Stimulated activated CD8-positive, alpha-beta memory T cell treated with anti-CD3 and anti-CD28 coated beads, Interleukin-7, amount 100 ng/mL, for 48 hours (primary cell): ENCODE measurements at regions not wholly inside any gene's neighbourhood (a gene's known extent, or its start where the extent isn't known, plus 50 kb on each side); places are given as distances from the start of the nearest gene placed in this dataset.

ENCODE experiments used
- DNase-seq, 2 donors: peaks; one replicate each; pipeline ENCODE4 v3.0.0-alpha.2; 2020; ENCODE audit warnings: low read depth in 1 of 2; ENCODE audit errors: extremely low read depth in 1 of 2

DNA sequence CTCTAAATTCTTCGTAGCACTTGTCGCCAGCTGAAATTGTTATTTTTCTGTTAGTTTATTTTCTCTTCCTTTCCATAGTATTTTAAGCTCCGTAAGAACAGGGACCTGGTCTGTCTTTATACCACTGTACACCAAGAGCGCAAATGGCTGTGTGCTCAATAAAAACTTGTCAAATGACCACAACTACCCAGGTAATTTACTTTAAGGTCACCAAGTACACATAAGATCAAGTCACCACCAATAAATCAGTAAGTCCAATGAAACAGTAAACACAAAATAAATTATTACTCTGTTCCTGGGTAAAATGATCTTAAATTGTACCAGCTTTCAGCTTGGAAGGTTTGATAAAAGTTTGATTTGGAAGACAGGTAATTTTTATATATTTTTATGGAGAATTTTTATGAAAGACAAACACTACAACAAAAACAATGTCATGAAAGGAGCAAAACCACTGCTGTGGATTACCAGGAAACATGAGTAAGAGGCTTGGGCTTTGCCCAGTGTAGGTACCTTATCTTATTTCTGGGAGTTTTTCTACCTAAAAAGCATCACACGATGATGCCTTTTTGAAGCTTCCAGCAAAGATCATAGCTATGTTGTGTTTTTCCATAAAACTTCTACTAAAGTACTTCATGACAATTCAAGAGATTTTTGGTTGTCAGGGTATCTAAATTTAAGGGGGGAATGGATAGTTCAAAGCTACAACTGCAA is 406.8 kb downstream of the SHQ1 start:
- DNase-seq: no peak

DNA sequence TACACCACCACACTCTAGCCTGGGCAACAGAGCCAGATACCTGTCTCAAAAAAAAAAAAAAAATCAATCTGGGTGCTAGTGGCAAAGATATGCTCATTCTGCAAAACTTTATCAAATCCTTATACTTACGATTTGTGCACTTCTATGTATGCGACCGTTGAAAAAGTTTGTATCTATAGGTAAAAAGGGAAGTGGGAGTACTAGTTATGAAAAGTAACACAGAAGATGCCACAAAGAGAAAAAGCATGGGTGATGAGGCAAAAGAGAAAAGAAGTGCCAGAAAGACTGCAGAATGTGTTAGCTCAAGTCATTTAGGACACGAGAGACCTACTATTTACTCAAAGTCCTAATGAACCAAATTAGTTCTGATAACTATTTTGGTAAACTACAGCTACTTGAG is 407.8 kb downstream of the SHQ1 start:
- no peak for DNase-seq

DNA sequence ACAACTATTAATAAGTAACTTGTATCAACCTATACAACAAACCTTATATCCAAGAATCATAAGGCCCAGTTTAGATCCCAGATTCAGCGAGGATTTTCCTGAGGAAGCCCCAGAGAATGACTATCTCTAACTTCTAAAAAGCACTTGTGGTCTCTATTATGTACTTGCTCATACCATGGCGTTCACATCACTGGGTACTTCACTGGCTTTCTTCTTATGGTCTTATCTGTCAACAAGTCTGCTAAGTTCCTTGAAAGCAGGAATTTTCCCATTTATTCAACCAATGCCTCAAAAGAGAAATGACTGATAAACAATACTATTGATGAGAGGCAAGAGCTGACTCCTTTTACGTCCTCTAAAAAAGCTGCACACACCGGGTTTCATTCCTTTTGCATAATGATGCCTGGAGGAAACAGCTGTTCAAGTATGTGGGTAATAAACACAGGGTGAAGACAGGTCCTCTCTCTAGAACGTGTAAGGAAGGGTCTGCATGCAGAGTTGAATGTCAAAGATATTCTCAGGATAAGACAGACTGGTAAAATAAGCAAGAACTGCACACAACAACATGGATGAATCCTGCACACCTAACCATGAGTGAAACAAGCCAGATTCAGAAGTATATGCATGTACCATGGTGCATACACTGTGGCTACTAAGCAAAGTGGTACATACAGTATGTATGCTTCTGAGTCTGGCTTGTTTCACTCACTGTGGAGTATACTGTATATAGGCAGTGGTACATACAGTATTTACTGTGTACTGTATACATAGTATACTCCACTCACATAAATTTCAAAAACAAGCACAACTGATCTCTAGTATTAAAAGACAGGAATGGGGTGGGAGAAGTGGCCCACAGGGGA is 408.7 kb downstream of the SHQ1 start:
- DNase-seq: no peak

DNA sequence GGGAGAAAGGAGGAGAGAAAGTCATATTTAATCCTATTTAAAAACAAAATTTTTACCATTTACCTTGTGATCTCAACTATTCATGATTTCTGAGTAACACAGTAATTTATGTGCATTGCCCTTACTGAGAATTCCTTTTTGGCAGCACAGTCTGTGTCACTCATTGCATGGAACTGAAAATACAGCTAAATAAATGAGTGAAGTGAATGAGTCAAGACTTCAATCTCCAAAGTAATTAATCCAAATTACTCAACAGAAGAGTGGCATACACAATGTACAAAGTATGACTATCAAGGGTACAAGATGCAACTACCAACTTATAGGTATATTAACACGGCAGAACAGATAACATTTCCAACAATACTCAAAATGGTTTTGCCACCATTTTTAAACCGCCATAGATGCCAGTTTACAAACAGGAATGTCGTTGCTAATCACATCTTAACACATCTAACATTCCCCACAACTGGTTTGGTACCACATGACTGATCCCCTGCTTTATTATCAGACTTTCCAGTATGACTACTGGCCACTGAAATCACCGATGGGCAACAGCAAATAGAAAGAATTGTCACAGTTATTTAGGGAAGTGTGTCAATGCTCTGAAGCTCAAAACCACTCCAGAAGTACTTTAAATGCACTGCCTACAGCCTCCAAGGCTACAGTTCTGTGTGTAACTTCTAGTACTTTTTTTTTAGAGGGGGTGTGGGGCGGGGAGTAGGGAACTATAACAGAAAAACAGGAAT is 410.4 kb downstream of the SHQ1 start:
- no peak for DNase-seq

DNA sequence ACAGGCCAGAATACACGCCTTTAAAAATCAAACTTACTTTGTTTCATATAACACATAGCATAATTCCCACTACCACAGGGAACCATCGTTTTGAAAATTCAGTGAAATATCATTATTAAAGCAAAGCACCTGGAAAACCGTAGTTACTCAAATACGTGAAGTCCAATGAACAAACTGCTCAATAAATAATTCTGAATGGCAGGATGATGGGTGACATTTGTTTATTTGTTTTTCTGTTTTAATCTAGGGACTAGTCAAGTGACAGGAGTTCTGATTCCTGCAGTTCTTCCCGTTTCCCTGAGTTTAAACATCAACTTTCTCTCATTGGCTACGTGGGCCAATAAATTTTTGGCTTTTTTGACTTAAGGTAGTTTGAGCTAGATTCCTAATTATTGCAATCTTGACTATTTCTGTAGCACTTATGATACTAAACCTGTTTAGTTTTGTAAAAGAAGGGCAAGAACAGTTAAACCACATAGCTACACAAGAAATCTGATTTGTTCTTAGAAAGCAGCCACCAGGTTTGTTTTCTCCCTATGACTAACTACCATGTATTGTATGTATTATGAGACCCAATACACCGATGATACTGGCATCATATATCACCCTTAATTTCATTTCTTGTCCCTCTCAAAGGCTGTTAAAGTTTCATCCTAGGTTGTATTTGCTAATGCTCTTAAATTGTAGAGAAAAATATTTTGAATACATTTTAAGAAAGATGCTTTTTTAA is 411.2 kb downstream of the SHQ1 start:
- DNase-seq: no peak

DNA sequence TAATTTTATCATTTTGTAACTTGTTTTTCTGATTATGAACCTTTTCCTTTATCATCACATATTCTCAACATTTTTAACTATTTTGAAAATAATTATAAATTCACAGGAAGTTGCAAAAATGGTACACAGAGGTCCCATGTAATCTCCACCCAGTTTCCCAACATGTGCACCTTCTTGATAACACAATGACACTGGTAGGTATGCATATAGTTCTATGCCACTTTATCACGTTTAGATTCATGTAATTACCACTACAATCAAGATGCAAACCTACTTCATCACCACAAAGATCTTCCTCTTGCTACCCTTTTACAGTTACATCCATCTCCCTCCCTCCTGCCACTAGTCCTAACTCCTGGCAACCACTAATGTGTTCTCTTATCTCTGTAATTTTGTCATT is 413.9 kb downstream of the SHQ1 start:
- DNase-seq: no peak

DNA sequence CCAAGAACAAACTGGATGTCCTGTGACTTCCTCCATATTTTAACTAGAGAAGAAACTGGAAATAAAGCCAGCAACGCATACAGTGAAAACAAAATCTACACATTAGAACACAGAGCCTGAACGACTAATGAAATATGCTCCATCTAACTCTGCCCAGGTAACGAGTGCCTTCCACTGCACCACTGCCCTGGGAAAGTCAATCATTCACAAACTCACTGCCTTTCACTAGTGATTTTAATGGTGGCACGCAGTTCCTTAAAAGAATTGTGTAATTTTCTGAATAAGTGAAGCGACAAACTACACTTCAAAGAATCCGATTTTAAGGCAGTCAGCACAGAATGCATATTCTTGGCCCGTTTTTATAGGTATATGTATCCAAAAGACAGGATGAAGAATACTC is 416.0 kb downstream of the SHQ1 start:
- DNase-seq: no peak

DNA sequence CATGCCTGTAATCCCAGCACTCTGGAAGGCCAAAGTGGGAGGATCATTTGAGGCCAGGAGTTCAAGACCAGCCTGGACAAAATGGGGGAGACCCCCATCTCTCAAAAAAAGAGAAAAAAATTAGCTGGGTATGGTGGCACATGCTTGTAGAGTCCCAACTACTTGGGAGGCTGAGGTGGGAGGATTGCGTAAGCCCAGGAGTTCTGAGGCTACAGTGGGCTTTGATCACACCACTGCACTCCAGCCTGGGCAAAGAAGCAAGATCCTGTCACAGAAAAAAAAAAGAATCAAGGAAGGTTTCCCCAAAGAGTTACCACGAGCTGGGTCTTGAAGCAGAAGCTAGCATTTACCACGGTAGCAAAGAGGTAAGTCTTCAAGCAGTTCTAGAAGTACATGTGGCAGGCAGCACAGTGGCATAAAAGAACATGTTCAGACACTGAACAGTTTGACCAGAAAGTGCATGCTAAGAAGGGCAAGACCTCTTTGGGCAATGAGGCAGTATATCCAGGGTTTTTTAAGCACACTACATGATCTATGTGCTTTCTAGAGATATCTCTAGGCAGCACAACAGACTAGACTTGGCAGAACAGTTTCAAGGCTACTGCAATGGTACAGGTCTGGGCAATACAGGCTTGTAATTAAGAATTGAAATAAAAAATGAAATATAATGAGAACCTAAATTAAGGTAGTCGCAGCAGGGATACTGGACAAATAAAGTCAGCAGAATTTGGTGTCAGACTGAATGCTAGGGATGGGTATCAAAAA is 418.5 kb downstream of the SHQ1 start:
- DNase-seq: no peak

DNA sequence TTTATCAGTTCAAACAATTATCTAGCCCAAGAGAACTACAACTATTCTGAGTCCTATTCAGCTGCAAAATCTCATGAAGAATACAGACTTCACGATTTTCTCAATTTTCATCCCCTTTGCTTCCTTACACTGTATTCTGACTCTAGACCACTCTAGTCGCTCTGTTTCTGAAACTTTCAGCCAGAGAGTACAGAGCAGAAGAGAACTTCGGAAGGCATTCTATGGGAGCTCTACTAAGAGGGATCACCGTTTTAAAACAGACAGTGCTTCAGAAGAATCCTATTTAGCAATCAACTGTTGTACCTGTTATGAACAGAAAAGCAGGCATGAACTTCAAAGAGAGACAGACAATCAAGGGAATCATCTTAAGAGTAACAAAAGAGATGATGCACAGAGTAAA is 419.4 kb downstream of the SHQ1 start:
- no peak for DNase-seq

DNA sequence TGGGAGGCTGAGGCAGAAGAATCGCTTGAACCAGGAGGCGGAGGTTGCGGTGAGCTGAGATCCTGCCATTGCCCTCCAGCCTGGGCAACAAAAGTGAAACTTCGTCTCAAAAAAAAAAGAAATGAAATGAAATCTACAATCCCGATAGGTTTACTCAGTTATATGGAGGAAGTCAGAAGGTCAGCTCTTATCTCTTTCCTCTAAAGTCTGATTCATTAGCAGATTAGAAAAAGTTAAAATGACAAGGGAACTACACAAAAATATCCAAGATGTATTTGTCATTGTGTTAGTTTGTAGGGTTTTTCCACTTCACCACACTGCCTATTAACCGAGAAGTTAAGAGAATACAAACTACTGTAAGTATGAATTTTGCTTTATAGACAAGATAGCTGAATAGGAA is 420.6 kb downstream of the SHQ1 start:
- no peak for DNase-seq

DNA sequence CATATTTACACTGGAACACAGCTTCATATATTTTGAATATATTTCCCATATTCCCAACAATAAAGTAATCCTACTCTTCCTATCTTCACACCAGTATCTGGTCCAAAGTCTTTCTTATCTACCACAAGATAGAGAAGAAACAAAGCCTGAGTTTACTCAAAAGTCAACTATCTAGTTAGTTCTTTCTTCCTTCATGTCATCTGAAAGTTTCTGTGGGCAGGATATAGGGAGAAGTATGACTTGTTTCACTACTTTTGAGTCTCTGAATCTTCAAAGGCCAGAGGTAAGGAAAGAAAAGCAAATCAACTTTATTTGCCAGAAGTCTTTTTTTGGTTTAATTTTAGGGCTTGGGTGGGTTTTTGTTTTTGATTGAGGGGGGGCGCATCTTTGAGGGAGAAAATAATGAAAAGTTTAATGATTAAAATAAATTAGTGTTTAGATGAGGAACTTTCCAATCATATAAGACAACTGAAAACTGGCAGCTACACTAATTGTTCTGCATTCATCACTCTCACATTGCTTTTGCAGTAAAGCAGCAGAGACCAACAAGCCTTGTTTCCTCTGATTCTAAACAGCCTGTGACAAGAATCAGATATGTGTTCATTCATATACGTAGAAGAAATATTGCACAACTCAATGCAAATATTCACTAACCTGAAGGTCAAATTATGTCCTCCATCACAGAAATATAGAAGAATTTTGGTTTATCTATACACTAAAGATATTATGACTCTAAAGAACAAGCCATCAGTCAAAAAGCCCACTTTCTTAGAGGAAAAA is 421.4 kb downstream of the SHQ1 start:
- DNase-seq: no peak

DNA sequence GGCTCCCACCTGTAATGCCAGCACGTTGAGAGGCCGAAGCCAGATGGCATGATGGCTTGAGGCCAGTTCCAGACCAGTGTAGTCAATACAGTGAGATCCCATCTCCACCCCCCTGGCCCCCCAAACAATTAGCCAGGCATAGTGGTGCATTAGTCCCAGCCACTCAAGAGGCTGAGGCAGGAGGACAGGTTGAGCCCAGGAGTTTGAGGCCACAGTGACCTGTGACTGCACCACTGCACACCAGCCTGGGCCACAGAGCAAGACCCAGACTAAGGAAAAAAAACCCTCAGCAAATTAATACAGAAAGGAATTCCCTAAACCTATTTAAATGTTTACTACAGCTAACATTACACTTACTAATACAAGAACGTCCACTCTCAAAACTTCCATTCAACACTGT is 424.6 kb downstream of the SHQ1 start:
- DNase-seq: no peak

DNA sequence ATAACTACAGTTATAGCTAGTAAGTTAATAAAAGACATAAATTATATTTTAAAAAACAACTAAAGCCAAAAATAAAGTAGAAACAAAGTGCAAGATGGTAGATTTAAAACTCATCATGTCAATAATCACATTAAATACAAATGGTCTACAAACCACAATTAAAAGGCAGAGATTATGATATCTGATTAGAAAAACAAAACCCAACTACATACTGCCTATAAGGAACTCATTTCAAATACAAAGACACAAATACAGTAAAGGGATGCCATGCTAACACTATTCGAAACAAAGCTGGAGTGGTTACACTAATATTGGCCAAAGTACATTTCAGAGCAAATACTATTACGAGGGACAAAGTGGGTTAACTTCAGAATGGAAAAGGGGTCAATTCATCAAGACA is 426.5 kb downstream of the SHQ1 start:
- DNase-seq: no peak

DNA sequence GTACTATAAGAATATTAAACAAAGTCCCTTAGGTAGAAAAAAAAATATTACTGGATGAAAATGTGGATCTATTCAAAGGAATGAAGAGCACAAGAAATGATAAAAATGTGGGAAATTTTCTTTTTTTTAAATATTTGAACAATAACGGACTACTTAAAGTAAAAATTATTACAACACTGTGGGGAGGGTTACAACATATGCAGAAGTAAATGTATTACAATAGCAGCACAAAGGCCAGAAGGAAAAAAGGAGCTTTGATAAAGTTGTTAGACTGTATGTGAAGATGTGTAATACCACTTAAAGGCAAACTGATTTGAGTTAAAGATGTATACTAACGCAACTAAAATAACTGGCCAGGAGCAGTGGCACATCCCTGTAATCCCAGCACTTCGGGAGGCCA is 427.1 kb downstream of the SHQ1 start:
- DNase-seq: no peak

DNA sequence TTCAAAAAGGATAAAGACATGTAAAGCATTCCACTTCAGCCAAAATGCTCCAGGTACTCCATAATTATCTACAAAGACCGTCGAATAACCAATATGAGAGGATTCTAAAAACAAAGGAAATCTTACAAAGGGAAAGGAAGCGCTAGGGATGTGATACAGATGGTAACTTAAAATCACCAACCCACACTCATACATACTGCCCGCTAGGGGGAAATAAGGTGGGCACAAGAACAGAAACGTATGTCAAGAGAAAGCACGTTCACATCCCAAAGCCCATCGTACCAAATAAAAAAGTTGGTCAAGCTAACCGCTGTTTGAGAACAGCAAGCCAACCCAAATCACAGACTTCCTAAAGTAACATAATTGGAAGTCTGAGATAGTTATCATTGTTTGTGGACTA is 429.4 kb downstream of the SHQ1 start:
- no peak for DNase-seq

DNA sequence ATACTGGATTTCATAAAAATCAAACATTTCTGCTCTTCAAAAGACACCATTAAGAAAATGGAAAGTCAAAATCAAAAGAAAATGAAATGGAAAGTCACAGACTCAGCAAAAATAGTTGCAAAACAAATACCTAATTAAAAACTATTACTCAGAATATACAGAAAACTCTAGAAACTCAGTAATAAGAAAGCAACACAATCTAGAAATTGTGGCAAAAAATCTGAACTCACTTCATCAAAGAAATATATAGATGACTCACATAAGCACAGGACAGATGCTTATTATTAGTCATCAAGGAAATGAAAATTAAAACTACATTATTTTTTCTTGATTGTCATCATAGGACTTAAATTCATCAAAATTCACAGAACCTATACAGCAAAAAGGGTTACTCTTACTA is 430.0 kb downstream of the SHQ1 start:
- no peak for DNase-seq

DNA sequence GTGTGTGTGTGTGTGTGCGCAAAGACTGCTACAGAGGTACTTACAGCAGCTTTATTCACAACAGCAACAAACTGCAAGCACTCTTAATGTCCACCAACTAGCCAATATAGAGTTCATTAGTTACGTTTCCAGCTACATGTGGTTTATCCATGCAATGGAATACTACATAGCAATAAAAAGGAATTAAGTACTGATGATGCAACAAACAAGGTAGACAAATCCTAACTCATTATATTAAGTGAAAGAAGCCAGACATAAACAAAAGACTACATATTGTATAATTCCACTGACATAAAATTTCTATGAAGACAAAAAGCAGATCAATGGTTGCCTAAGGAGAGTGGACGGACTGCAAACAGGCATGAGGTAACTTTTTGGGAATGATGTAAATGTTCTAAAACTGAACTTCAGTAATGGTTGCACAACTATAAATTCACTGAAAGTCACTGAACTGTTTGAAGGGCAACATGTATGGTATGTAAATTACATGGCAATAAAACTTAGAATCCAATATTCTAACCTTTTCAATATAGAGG is 433.7 kb downstream of the SHQ1 start:
- no peak for DNase-seq

DNA sequence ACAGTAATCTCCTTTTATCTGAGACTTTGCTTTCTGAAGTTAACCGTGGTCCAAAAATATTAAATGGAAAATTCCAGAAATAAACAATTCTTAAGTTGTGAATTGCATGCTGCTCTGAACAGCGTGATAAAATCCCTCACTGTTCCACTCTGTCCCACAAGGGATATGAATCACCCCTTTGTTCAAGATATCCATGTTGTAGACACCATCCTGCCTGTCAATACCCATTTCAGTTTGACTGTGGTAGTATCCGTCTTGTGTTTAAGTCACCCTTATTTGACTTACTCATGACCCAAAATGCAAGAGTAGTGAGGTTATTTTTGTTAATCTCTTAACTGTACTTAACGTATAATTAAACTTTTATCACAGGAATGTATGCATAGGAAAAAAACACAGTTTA is 435.0 kb downstream of the SHQ1 start:
- no peak for DNase-seq

DNA sequence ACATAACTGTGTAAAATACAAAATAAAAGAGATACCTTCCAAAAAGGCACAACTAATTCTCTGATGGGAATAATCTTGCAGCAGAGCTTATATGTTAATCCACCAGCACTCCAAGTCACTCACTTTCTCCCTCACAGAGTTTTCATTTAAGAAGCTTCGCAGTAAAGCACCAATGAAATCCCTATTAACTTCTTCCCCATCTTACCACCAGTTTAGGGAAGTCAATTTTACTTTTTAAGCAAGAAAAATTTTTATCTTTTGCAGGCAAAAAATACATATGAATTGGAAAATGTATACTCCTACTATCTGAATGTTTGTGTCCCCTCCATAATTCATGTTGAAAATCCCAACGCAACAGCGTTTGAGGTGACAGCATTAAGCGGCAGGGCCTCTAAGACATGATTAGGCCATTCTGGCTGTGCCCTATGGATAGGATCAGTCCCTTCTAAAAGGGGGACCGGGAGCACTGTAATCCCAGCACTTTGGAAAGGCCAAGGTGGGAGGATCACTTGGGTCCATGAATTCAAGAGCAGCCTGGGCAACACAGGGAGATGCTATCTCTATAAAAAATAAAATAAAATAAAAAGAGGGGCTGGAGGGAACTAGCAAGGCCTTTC is 435.8 kb downstream of the SHQ1 start:
- DNase-seq: no peak
